NCI-H2227 (cell line): ENCODE measurements at regions not wholly inside any gene's neighbourhood (a gene's known extent, or its start where the extent isn't known, plus 50 kb on each side); places are given as distances from the start of the nearest gene placed in this dataset.

ENCODE experiments used
- DNase-seq: peaks from one replicate; lab custom pipeline; 2025; ENCODE audit not compliant: unreplicated experiment; lab: John Stamatoyannopoulos, UW

GRCh38 chr5:124439609-124440008 lies 306.8 kb downstream of the ZNF608 start:
- DNase-seq = no peak

GRCh38 chr5:124438903-124439281 lies 307.5 kb downstream of the ZNF608 start:
- DNase-seq = no peak

GRCh38 chr5:124438026-124438902 lies 308.2 kb downstream of the ZNF608 start:
- no peak for DNase-seq

- no peak for DNase-seq
Observed at GRCh38 chr5:124436294-124436693, 310.1 kb downstream of the ZNF608 start.

GRCh38 chr5:124433170-124433569 lies 313.3 kb downstream of the ZNF608 start:
- DNase-seq = no peak

- DNase-seq = no peak
Observed at GRCh38 chr5:124421584-124421983, 324.9 kb downstream of the ZNF608 start.

- DNase-seq = no peak
Observed at GRCh38 chr5:124420952-124421351, 325.5 kb downstream of the ZNF608 start.

GRCh38 chr5:124419531-124419930 lies 326.9 kb downstream of the ZNF608 start:
- no peak for DNase-seq

- DNase-seq = no peak
Observed at GRCh38 chr5:124418390-124418789, 328.0 kb downstream of the ZNF608 start.

- DNase-seq = no peak
Observed at GRCh38 chr5:124417196-124417595, 329.2 kb downstream of the ZNF608 start.

GRCh38 chr5:124416627-124417026 lies 329.8 kb downstream of the ZNF608 start:
- DNase-seq = no peak

GRCh38 chr5:124414973-124415372 lies 331.5 kb downstream of the ZNF608 start:
- DNase-seq = no peak

GRCh38 chr5:124410539-124411488 lies 335.6 kb downstream of the ZNF608 start:
- no peak for DNase-seq

GRCh38 chr5:124408738-124409453 lies 337.5 kb downstream of the ZNF608 start:
- DNase-seq = no peak

GRCh38 chr5:124404796-124405195 lies 341.6 kb downstream of the ZNF608 start:
- DNase-seq = no peak

GRCh38 chr5:124403281-124403680 lies 343.2 kb downstream of the ZNF608 start:
- no peak for DNase-seq

- no peak for DNase-seq
Observed at GRCh38 chr5:124402144-124402581, 344.3 kb downstream of the ZNF608 start.

GRCh38 chr5:124401476-124402143 lies 344.8 kb downstream of the ZNF608 start:
- no peak for DNase-seq

GRCh38 chr5:124399426-124399961 lies 346.9 kb downstream of the ZNF608 start:
- DNase-seq = no peak

- no peak for DNase-seq
Observed at GRCh38 chr5:124398460-124398859, 348.0 kb downstream of the ZNF608 start.
